K562 (cell line): ENCODE measurements at regions not wholly inside any gene's neighbourhood (a gene's known extent, or its start where the extent isn't known, plus 50 kb on each side); places are given as distances from the start of the nearest gene placed in this dataset.

Experiments used
- ATAC-seq: fragments of 200-7000 bp; cut with Tn5 transposase; 3 replicates; pipeline ENCODE4 v1.9.1; 2020; ENCODE audit warnings: moderate library complexity
- BruUV-seq: library from RNA; stranded (reverse); fragments of 400-500 nt; replicated peaks from 2 replicates; lab custom pipeline; 2021; lab: Mats Ljungman, UMichigan
- CTCF ChIA-PET: fragments of 300-600 bp; formaldehyde crosslinking; extraction: SDS; loops from one replicate; lab custom pipeline; 2021; ENCODE audit warnings: low intra/inter-chr PET ratio; lab: Yijun Ruan, JAX
- POLR2A ChIA-PET: fragments of 300-600, 350-650 bp; sonication (Branson Sonifier 250); formaldehyde crosslinking; extraction: SDS; loops from one replicate; lab custom pipeline; 2021; ENCODE audit warnings: antibody characterized with exemption, inconsistent platforms; lab: Yijun Ruan, JAX
- DNase-seq, 4 experiments: peaks; one replicate each; pipeline versions ENCODE4 v3.0.0 to v3.0.0-alpha.2; 2011 to 2018; ENCODE audit warnings: low spot score in 3 of 4, mixed read lengths in 3 of 4; ENCODE audit errors: extremely low read depth in 1 of 4
- FAIRE-seq: peaks from 2 replicates; lab custom pipeline; 2011; peaks lifted over from hg19 to GRCh38; lab: Jason Lieb, UNC
- H2AFZ ChIP-seq: 2 replicates; pipeline ENCODE4 v1.6.0; 2011; ENCODE audit warnings: low read depth, low read length, control low read depth, inconsistent platforms
- H3K27ac ChIP-seq: fragments of 200-600 bp; 3 replicates; pipeline ENCODE4 v1.8.0; 2011; ENCODE audit warnings: low read depth, mild to moderate bottlenecking, control low read depth, inconsistent platforms, low read length, moderate library complexity, mixed read lengths; ENCODE audit errors: extremely low read depth
- H3K27me3 ChIP-seq, 2 experiments: fragments of 300-600 bp in 1 of 2; 2 replicates in 1 of 2; 3 replicates in 1 of 2; pipeline versions ENCODE4 v1.6.0 to v1.8.0; 2011; ENCODE audit warnings: inconsistent platforms in 2 of 2, low read length in 2 of 2, mild to moderate bottlenecking in 1 of 2, mixed read lengths in 1 of 2, moderate library complexity in 1 of 2; ENCODE audit not compliant: control insufficient read depth in 2 of 2, insufficient read depth in 2 of 2
- H3K36me3 ChIP-seq: fragments of 300-600 bp; 3 replicates; pipeline ENCODE4 v1.8.0; 2011; ENCODE audit warnings: mild to moderate bottlenecking, low read length, inconsistent platforms; ENCODE audit not compliant: control insufficient read depth, insufficient read depth
- H3K4me1 ChIP-seq, 2 experiments: fragments of 200-600 bp in 1 of 2; replicated peaks in 1 of 2; 2 replicates in 1 of 2; 3 replicates in 1 of 2; pipeline versions ENCODE4 v1.5.1 to v1.8.0; 2011; ENCODE audit warnings: inconsistent platforms in 2 of 2, low read length in 2 of 2, mild to moderate bottlenecking in 1 of 2, mixed read lengths in 1 of 2, moderate library complexity in 1 of 2; ENCODE audit not compliant: control insufficient read depth in 2 of 2, insufficient read depth in 2 of 2
- H3K4me2 ChIP-seq: 2 replicates; pipeline ENCODE4 v1.6.1; 2011; ENCODE audit warnings: low read length, control low read depth, inconsistent platforms, mixed read lengths; ENCODE audit not compliant: insufficient read depth
- H3K4me3 ChIP-seq: fragments of 200-600 bp; sonication (generic), shearing (Covaris generic); 2 replicates; pipeline ENCODE4 v1.5.1; 2016; ENCODE audit warnings: control low read depth, inconsistent platforms
- H3K79me2 ChIP-seq: fragments of 200-600 bp; 3 replicates; pipeline ENCODE4 v1.8.0; 2011; ENCODE audit warnings: low read length, inconsistent platforms; ENCODE audit not compliant: control insufficient read depth, insufficient read depth
- H3K9ac ChIP-seq, 2 experiments: 2 replicates each; pipeline versions ENCODE4 v1.6.0 to v1.6.1; 2011; ENCODE audit warnings: low read depth in 2 of 2, low read length in 2 of 2, control low read depth in 1 of 2, inconsistent platforms in 1 of 2, mild to moderate bottlenecking in 1 of 2, mixed read lengths in 1 of 2; ENCODE audit not compliant: insufficient read depth in 1 of 2
- H3K9me1 ChIP-seq: one replicate; pipeline ENCODE4 v1.6.0; 2011; ENCODE audit warnings: inconsistent platforms, mild to moderate bottlenecking, low read length, moderate library complexity; ENCODE audit not compliant: control insufficient read depth, insufficient read depth
- H3K9me3 ChIP-seq: replicated peaks from 2 replicates; pipeline ENCODE4 v1.5.1; 2011; ENCODE audit warnings: low read depth, low read length, inconsistent platforms; ENCODE audit not compliant: control insufficient read depth, insufficient read depth
- H4K20me1 ChIP-seq: replicated peaks from 2 replicates; pipeline ENCODE4 v1.6.1; 2011; ENCODE audit warnings: low read length, inconsistent platforms, mixed read lengths; ENCODE audit not compliant: control insufficient read depth, insufficient read depth
- ETV6 ChIP-seq, 3 experiments: fragments of 150-350 bp in 1 of 3; sonication (generic) in 1 of 3; formaldehyde crosslinking in 1 of 3; IDR thresholded peaks; 2 replicates each; pipeline versions ENCODE4 v1.6.1 to v1.8.0; 2014 to 2022; ENCODE audit warnings: borderline replicate concordance in 2 of 3, low read depth in 2 of 3, antibody characterized with exemption in 1 of 3, low read length in 1 of 3, mild to moderate bottlenecking in 1 of 3, missing genetic modification reagents in 1 of 3
- GABPA ChIP-seq: fragments of 200-800 bp; sonication (Bioruptor generic); conservative IDR thresholded peaks from 2 replicates; pipeline ENCODE4 v1.6.1; 2016; ENCODE audit warnings: low read depth, missing genetic modification characterization, missing compliant biosample characterization
- HOMEZ ChIP-seq: fragments of 250-450 bp; sonication (Bioruptor Pico); IDR thresholded peaks from 2 replicates; pipeline ENCODE4 v1.4.0; 2020; ENCODE audit warnings: mild to moderate bottlenecking, moderate library complexity
- POLR2AphosphoS5 ChIP-seq: IDR thresholded peaks from 2 replicates; pipeline ENCODE4 v1.6.1; 2011; ENCODE audit warnings: mild to moderate bottlenecking, low read depth, low read length, moderate library complexity; ENCODE audit not compliant: control insufficient read depth, insufficient read depth
- RAD21 ChIP-seq, 2 experiments: fragments of 250-450 bp in 1 of 2; fragments of 450-650 bp in 1 of 2; sonication (Bioruptor Pico) in 1 of 2; formaldehyde crosslinking in 1 of 2; IDR thresholded peaks in 1 of 2; conservative IDR thresholded peaks in 1 of 2; 2 replicates each; pipeline versions ENCODE4 v1.4.0 to v1.8.0; 2020 to 2022; ENCODE audit warnings: mild to moderate bottlenecking in 2 of 2, moderate library complexity in 1 of 2
- RCOR1 ChIP-seq, 2 experiments: IDR thresholded peaks; 2 replicates each; pipeline ENCODE4 v1.6.1; 2012; ENCODE audit warnings: low read depth in 2 of 2, low read length in 2 of 2, borderline replicate concordance in 1 of 2, improper control_type of control experiment in 1 of 2
- SMAD1 ChIP-seq: fragments of 150-350 bp; IDR thresholded peaks from 2 replicates; pipeline ENCODE4 v1.6.1; 2014; ENCODE audit warnings: low read length, low read depth; ENCODE audit not compliant: partially characterized antibody
- ZNF143 ChIP-seq: sonication (generic); formaldehyde crosslinking; IDR thresholded peaks from 2 replicates; pipeline ENCODE4 v1.9.0; 2022; ENCODE audit warnings: mild to moderate bottlenecking, missing genetic modification reagents
- ZNF589 ChIP-seq: fragments of 200-800 bp; sonication (Bioruptor generic); IDR thresholded peaks from 2 replicates; pipeline ENCODE4 v1.6.1; 2016; ENCODE audit warnings: low read depth, missing genetic modification characterization, missing compliant biosample characterization
- ZNF780A ChIP-seq: fragments of 250-450 bp; sonication (Bioruptor Pico); IDR thresholded peaks from 2 replicates; pipeline ENCODE4 v1.5.0; 2021; ENCODE audit warnings: mild to moderate bottlenecking
- WGBS: fragments of 100-300 bp; shearing (Covaris generic); methylation state at CpG from one replicate; pipeline ENCODE4 v1.1.6; 2016; ENCODE audit warnings: low coverage, mixed read lengths; ENCODE audit not compliant: insufficient coverage; ENCODE audit errors: missing lambda C conversion rate; 5-methylcytosine and 5-hydroxymethylcytosine counted together
- in situ Hi-C: fragments of 300-500 bp; cut with MboI; formaldehyde crosslinking; loops from 4 replicates; pipeline ENCODE4 v1.15.0; 2018; ENCODE audit warnings: inconsistent platforms, mixed read lengths
- intact Hi-C: fragments of 100-400 bp; cut with micrococcal nuclease; formaldehyde crosslinking; loops from 2 replicates; pipeline ENCODE4 v1.14.2; 2022
- TF ChIP-seq, protein P1 (sequence below): fragments of 450-650 bp; formaldehyde crosslinking; IDR thresholded peaks from 2 replicates; pipeline ENCODE4 v1.4.0; 2020; ENCODE audit warnings: mild to moderate bottlenecking, moderate library complexity
- TF ChIP-seq, protein P2 (sequence below): fragments of 450-650 bp; formaldehyde crosslinking; IDR thresholded peaks from 2 replicates; pipeline ENCODE4 v1.4.0; 2020; ENCODE audit warnings: mild to moderate bottlenecking

- no peak for TF ChIP-seq RAD21 (CRISPR knock-in tag; conservative IDR thresholded peaks at IDR 0.05 in 1 of 2, IDR thresholded peaks at IDR 0.05 in 1 of 2)
- TF ChIP-seq ETV6 (IDR thresholded peaks at IDR 0.05; ENCODE audit: borderline replicate concordance in 1 of 2, low read depth in 2 of 2, low read length in 1 of 2) = no peak
- TF ChIP-seq ETV6 (CRISPR knock-in tag; IDR thresholded peaks at IDR 0.05; ENCODE audit: borderline replicate concordance) = no peak
- TF ChIP-seq RCOR1 (IDR thresholded peaks at IDR 0.05; ENCODE audit: borderline replicate concordance in 1 of 2, low read depth in 2 of 2, low read length in 2 of 2) = no peak
- TF ChIP-seq POLR2AphosphoS5 = no peak
- TF ChIP-seq ZNF780A = no peak
- TF ChIP-seq ZNF589 (CRISPR knock-in tag) = no peak
- no peak for TF ChIP-seq HOMEZ (CRISPR knock-in tag)
- no peak for TF ChIP-seq ZNF143 (CRISPR knock-in tag)
- TF ChIP-seq SMAD1 = no peak
- TF ChIP-seq, protein P1, sequence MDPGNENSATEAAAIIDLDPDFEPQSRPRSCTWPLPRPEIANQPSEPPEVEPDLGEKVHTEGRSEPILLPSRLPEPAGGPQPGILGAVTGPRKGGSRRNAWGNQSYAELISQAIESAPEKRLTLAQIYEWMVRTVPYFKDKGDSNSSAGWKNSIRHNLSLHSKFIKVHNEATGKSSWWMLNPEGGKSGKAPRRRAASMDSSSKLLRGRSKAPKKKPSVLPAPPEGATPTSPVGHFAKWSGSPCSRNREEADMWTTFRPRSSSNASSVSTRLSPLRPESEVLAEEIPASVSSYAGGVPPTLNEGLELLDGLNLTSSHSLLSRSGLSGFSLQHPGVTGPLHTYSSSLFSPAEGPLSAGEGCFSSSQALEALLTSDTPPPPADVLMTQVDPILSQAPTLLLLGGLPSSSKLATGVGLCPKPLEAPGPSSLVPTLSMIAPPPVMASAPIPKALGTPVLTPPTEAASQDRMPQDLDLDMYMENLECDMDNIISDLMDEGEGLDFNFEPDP (CRISPR knock-in tag) = no peak
- TF ChIP-seq GABPA = no peak
- TF ChIP-seq, protein P2, sequence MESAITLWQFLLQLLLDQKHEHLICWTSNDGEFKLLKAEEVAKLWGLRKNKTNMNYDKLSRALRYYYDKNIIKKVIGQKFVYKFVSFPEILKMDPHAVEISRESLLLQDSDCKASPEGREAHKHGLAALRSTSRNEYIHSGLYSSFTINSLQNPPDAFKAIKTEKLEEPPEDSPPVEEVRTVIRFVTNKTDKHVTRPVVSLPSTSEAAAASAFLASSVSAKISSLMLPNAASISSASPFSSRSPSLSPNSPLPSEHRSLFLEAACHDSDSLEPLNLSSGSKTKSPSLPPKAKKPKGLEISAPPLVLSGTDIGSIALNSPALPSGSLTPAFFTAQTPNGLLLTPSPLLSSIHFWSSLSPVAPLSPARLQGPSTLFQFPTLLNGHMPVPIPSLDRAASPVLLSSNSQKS (CRISPR knock-in tag) = no peak
- BruUV-seq = no TSS peak
- Histone ChIP-seq H3K36me3 (no peaks in the 10 kb centered on the region), H3K4me1 (no peaks in the 10 kb centered on the region), H3K27me3 (no peaks in the 10 kb centered on the region), H3K27ac (no peak overlapping the region), H3K9me3 (no peaks in the 10 kb centered on the region), H3K79me2 (no peaks in the 10 kb centered on the region), H3K4me2 (no peak overlapping the region), H3K4me3 (no peak overlapping the region), H3K9me1 (no peaks in the 10 kb centered on the region), H3K9ac (no peak overlapping the region), H2AFZ (no peak overlapping the region), H4K20me1 (no peaks in the 10 kb centered on the region)
- FAIRE-seq (no peak), DNase-seq (no peak), ATAC-seq (no peak)
- intact Hi-C loops (no loop called here), in situ Hi-C loops (no loop called here)
- CTCF ChIA-PET = no interaction called here
- 14% methylated on average over 1 of the region's 1 CpG for WGBS
- POLR2A ChIA-PET = interaction anchor here (0.6 kb wide), 1 partner anchor 34 kb away, joined by 4 read pairs; no protein-coding TSS in a partner anchor
Observed at GRCh38 chr4:138500869-138501268, 258.7 kb upstream of the SLC7A11 start.
